Effector memory CD4-positive, alpha-beta T cell (primary cell): ENCODE measurements at regions not wholly inside any gene's neighbourhood (a gene's known extent, or its start where the extent isn't known, plus 50 kb on each side); places are given as distances from the start of the nearest gene placed in this dataset.

ENCODE experiments used
- DNase-seq, 3 donors: peaks; one replicate each; pipeline ENCODE4 v3.0.0-alpha.2; 2020
- H3K27ac ChIP-seq: 2 replicates; pipeline ENCODE4 v1.7.0; 2013; ENCODE audit warnings: mild to moderate bottlenecking, low read length, moderate library complexity; ENCODE audit not compliant: insufficient read depth, poor library complexity, severe bottlenecking
- H3K27me3 ChIP-seq: replicated peaks from 2 replicates; pipeline ENCODE4 v1.7.0; 2013; ENCODE audit warnings: mild to moderate bottlenecking, low read length; ENCODE audit not compliant: insufficient read depth, control insufficient read depth, poor library complexity, severe bottlenecking
- H3K36me3 ChIP-seq: 2 replicates; pipeline ENCODE4 v1.7.0; 2013; ENCODE audit warnings: mild to moderate bottlenecking, low read length, moderate library complexity; ENCODE audit not compliant: control insufficient read depth, insufficient read depth
- H3K4me1 ChIP-seq: 2 replicates; pipeline ENCODE4 v1.7.0; 2013; ENCODE audit warnings: low read length, mild to moderate bottlenecking; ENCODE audit not compliant: control insufficient read depth, insufficient read depth, poor library complexity, severe bottlenecking
- H3K4me3 ChIP-seq: 2 replicates; pipeline ENCODE4 v1.7.0; 2013; ENCODE audit warnings: low read length, low read depth, mild to moderate bottlenecking; ENCODE audit not compliant: insufficient read depth, poor library complexity, severe bottlenecking
- H3K9me3 ChIP-seq: 2 replicates; pipeline ENCODE4 v1.7.0; 2013; ENCODE audit warnings: mild to moderate bottlenecking, low read length, moderate library complexity; ENCODE audit not compliant: control insufficient read depth

GRCh38 chr6:98137391-98137790 is 697.0 kb upstream of the POU3F2 start:
- H3K9me3 ChIP-seq: no peaks in the 10 kb centered on the region
- DNase-seq: no peak
- no peak overlapping the region for H3K27ac ChIP-seq
- H3K4me1 ChIP-seq: no peaks in the 10 kb centered on the region
- no peaks in the 10 kb centered on the region for H3K27me3 ChIP-seq
- H3K4me3 ChIP-seq: no peak overlapping the region
- no peaks in the 10 kb centered on the region for H3K36me3 ChIP-seq

- Histone ChIP-seq H3K4me3 (no peak overlapping the region), H3K36me3 (no peaks in the 10 kb centered on the region), H3K9me3 (no peaks in the 10 kb centered on the region), H3K27ac (no peak overlapping the region), H3K27me3 (no peaks in the 10 kb centered on the region), H3K4me1 (no peaks in the 10 kb centered on the region)
- DNase-seq: no peak
Observed at GRCh38 chr6:98142839-98143238, 691.5 kb upstream of the POU3F2 start.

- Histone ChIP-seq H3K9me3 (no peaks in the 10 kb centered on the region), H3K4me3 (no peak overlapping the region), H3K27ac (no peak overlapping the region), H3K4me1 (no peaks in the 10 kb centered on the region), H3K36me3 (no peaks in the 10 kb centered on the region), H3K27me3 (no peaks in the 10 kb centered on the region)
- no peak for DNase-seq
Observed at GRCh38 chr6:98146656-98147055, 687.7 kb upstream of the POU3F2 start.

- Histone ChIP-seq H3K4me3 (no peak overlapping the region), H3K36me3 (no peaks in the 10 kb centered on the region), H3K27me3 (no peaks in the 10 kb centered on the region), H3K27ac (no peak overlapping the region), H3K4me1 (no peaks in the 10 kb centered on the region), H3K9me3 (no peaks in the 10 kb centered on the region)
- DNase-seq: no peak
Observed at GRCh38 chr6:98156580-98156979, 677.8 kb upstream of the POU3F2 start.

- Histone ChIP-seq H3K4me3 (no peak overlapping the region), H3K36me3 (no peaks in the 10 kb centered on the region), H3K9me3 (no peaks in the 10 kb centered on the region), H3K4me1 (no peaks in the 10 kb centered on the region), H3K27ac (no peak overlapping the region), H3K27me3 (no peaks in the 10 kb centered on the region)
- DNase-seq: no peak
Observed at GRCh38 chr6:98179606-98180005, 654.8 kb upstream of the POU3F2 start.

- H3K36me3 ChIP-seq: no peaks in the 10 kb centered on the region
- no peaks in the 10 kb centered on the region for H3K27me3 ChIP-seq
- no peak overlapping the region for H3K4me3 ChIP-seq
- no peak for DNase-seq
- no peak overlapping the region for H3K27ac ChIP-seq
- H3K9me3 ChIP-seq: no peaks in the 10 kb centered on the region
- H3K4me1 ChIP-seq: no peaks in the 10 kb centered on the region
Observed at GRCh38 chr6:98200084-98200483, 634.3 kb upstream of the POU3F2 start.

GRCh38 chr6:98203170-98203806 is 631.1 kb upstream of the POU3F2 start:
- no peak overlapping the region for H3K27ac ChIP-seq
- no peak for DNase-seq

GRCh38 chr6:98212468-98212867 is 621.9 kb upstream of the POU3F2 start:
- no peaks in the 10 kb centered on the region for H3K9me3 ChIP-seq
- no peak for DNase-seq
- no peaks in the 10 kb centered on the region for H3K27me3 ChIP-seq
- no peak overlapping the region for H3K27ac ChIP-seq
- H3K36me3 ChIP-seq: no peaks in the 10 kb centered on the region
- H3K4me1 ChIP-seq: no peaks in the 10 kb centered on the region
- H3K4me3 ChIP-seq: no peak overlapping the region

More at GRCh38 chr6:98203170-98203806, 631.1 kb upstream of the POU3F2 start:
- Histone ChIP-seq H3K36me3 (no peaks in the 10 kb centered on the region), H3K4me1 (no peaks in the 10 kb centered on the region), H3K27me3 (no peaks in the 10 kb centered on the region), H3K4me3 (no peak overlapping the region), H3K9me3 (no peaks in the 10 kb centered on the region)

- Histone ChIP-seq H3K36me3 (no peaks in the 10 kb centered on the region), H3K9me3 (no peaks in the 10 kb centered on the region), H3K4me1 (no peaks in the 10 kb centered on the region), H3K27ac (no peak overlapping the region), H3K27me3 (no peaks in the 10 kb centered on the region), H3K4me3 (no peak overlapping the region)
- DNase-seq: no peak
Observed at GRCh38 chr6:98215531-98215930, 618.8 kb upstream of the POU3F2 start.

GRCh38 chr6:98230250-98230649 is 604.1 kb upstream of the POU3F2 start:
- H3K4me1 ChIP-seq: no peaks in the 10 kb centered on the region
- no peaks in the 10 kb centered on the region for H3K27me3 ChIP-seq
- H3K4me3 ChIP-seq: no peak overlapping the region
- DNase-seq: no peak
- H3K27ac ChIP-seq: no peak overlapping the region
- H3K9me3 ChIP-seq: no peaks in the 10 kb centered on the region
- H3K36me3 ChIP-seq: no peaks in the 10 kb centered on the region
